ENCODE measurements at regions not wholly inside any gene's neighbourhood (a gene's known extent, or its start where the extent isn't known, plus 50 kb on each side); places are given as distances from the start of the nearest gene placed in this dataset.

GRCh38 chr18:34965566-34965965 is 75.6 kb upstream of the MAPRE2 start:
- TF ChIP-seq TAF1 (IDR thresholded peaks at IDR 0.05; ENCODE audit: low read depth) = no peak
- TF ChIP-seq REST (IDR thresholded peaks at IDR 0.05; ENCODE audit: low read depth) = no peak
- no peak for TF ChIP-seq EGR1 (IDR thresholded peaks at IDR 0.05)
- TF ChIP-seq YY1 (IDR thresholded peaks at IDR 0.05; ENCODE audit: low read depth) = no peak
- no peak for TF ChIP-seq CEBPB (IDR thresholded peaks at IDR 0.05)
- no peak for TF ChIP-seq CREB1 (IDR thresholded peaks at IDR 0.05; ENCODE audit: low read depth)
- no peak for TF ChIP-seq RAD21 (IDR thresholded peaks at IDR 0.05; ENCODE audit: low read depth)
- no peak for TF ChIP-seq TCF12 (IDR thresholded peaks at IDR 0.05; ENCODE audit: low read depth)
- TF ChIP-seq FOXM1 (IDR thresholded peaks at IDR 0.05; ENCODE audit: borderline replicate concordance, low read depth) = no peak
